HEK293T (cell line): ENCODE measurements at regions not wholly inside any gene's neighbourhood (a gene's known extent, or its start where the extent isn't known, plus 50 kb on each side); places are given as distances from the start of the nearest gene placed in this dataset.

Experiments used
- CTCF ChIA-PET: fragments of 350-600 bp; formaldehyde crosslinking; extraction: SDS; loops from one replicate; lab custom pipeline; 2021; ENCODE audit warnings: antibody characterized with exemption, inconsistent platforms; lab: Yijun Ruan, JAX
- POLR2A ChIA-PET: fragments of 350-600 bp; formaldehyde crosslinking; extraction: SDS; loops from one replicate; lab custom pipeline; 2020; ENCODE audit warnings: antibody characterized with exemption, inconsistent platforms; lab: Yijun Ruan, JAX
- DNase-seq: peaks from one replicate; pipeline ENCODE4 v3.0.0; 2012; ENCODE audit warnings: mixed read lengths; ENCODE audit errors: extremely low spot score
- ARNT ChIP-seq: fragments of 450-650 bp; IDR thresholded peaks from 2 replicates; pipeline ENCODE4 v1.6.1; 2017; ENCODE audit warnings: mild to moderate bottlenecking
- BHLHE40 ChIP-seq: fragments of 450-650 bp; IDR thresholded peaks from 2 replicates; pipeline ENCODE4 v1.6.1; 2016; ENCODE audit warnings: mild to moderate bottlenecking, moderate library complexity, borderline replicate concordance
- CTBP1 ChIP-seq: fragments of 450-650 bp; IDR thresholded peaks from 2 replicates; pipeline ENCODE4 v1.6.1; 2016; ENCODE audit warnings: borderline replicate concordance
- ELF4 ChIP-seq: fragments of 450-650 bp; IDR thresholded peaks from 2 replicates; pipeline ENCODE4 v1.6.1; 2017; ENCODE audit warnings: antibody characterized with exemption
- FOXA1 ChIP-seq: fragments of 450-650 bp; IDR thresholded peaks from 2 replicates; pipeline ENCODE4 v1.6.1; 2016; ENCODE audit warnings: mild to moderate bottlenecking
- FOXK2 ChIP-seq: fragments of 450-650 bp; IDR thresholded peaks from 2 replicates; pipeline ENCODE4 v1.6.1; 2016; ENCODE audit warnings: mild to moderate bottlenecking
- FOXM1 ChIP-seq: fragments of 450-650 bp; IDR thresholded peaks from 2 replicates; pipeline ENCODE4 v1.6.1; 2017; ENCODE audit warnings: mild to moderate bottlenecking, borderline replicate concordance
- HDGF ChIP-seq: fragments of 450-650 bp; IDR thresholded peaks from 2 replicates; pipeline ENCODE4 v1.6.1; 2017; ENCODE audit warnings: antibody characterized with exemption, borderline replicate concordance
- L3MBTL2 ChIP-seq: fragments of 450-650 bp; conservative IDR thresholded peaks from 2 replicates; pipeline ENCODE4 v1.6.1; 2016; ENCODE audit warnings: mild to moderate bottlenecking
- LEF1 ChIP-seq: fragments of 450-650 bp; IDR thresholded peaks from 2 replicates; pipeline ENCODE4 v1.6.1; 2017; ENCODE audit warnings: mild to moderate bottlenecking, borderline replicate concordance
- NFRKB ChIP-seq: fragments of 450-650 bp; IDR thresholded peaks from 2 replicates; pipeline ENCODE4 v1.6.1; 2016; ENCODE audit warnings: mild to moderate bottlenecking, moderate library complexity
- PKNOX1 ChIP-seq: fragments of 450-650 bp; IDR thresholded peaks from 2 replicates; pipeline ENCODE4 v1.6.1; 2016
- SP1 ChIP-seq: fragments of 450-650 bp; IDR thresholded peaks from 2 replicates; pipeline ENCODE4 v1.6.1; 2017
- SUZ12 ChIP-seq: fragments of 450-650 bp; IDR thresholded peaks from 2 replicates; pipeline ENCODE4 v1.6.1; 2016; ENCODE audit warnings: mild to moderate bottlenecking
- TARDBP ChIP-seq: fragments of 450-650 bp; IDR thresholded peaks from 2 replicates; pipeline ENCODE4 v1.6.1; 2016
- ZNF384 ChIP-seq: fragments of 450-650 bp; IDR thresholded peaks from 2 replicates; pipeline ENCODE4 v1.6.1; 2016

DNA sequence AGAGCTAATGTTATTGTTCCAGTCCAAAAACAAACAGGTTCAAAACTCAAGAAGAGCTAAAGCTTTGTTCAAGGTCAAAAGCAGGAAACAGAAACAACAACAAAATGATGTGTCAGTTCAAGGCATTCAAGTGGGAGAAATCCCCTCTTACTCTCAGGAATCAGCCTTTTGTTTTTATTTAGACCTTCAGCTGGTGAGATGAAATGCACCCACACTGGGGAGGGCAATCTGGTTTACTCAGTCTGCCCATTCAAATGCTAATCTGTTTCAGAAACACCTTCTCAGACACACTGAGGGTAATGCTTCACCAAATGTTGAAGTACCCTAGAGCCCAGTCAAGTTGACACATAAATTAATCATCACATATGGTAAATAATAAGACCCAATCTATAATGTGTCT lies 150.6 kb downstream of the TMX3 start:
- ChIA-PET POLR2A (no interaction called here), CTCF (interaction anchor here (0.6 kb wide), 1 partner anchor 1073 kb away, joined by 3 read pairs; no protein-coding TSS in a partner anchor)
- DNase-seq: no peak
- TF ChIP-seq FOXA1: no peak
- TF ChIP-seq SP1: no peak

GRCh38 chr18:68560128-68560527 lies 154.8 kb downstream of the TMX3 start:
- TF ChIP-seq ARNT (no peak), NFRKB (no peak), BHLHE40 (no peak), LEF1 (no peak), FOXK2 (no peak), HDGF (no peak), TARDBP (no peak)
- POLR2A ChIA-PET: no interaction called here
- DNase-seq: no peak
- CTCF ChIA-PET: no interaction called here

DNA sequence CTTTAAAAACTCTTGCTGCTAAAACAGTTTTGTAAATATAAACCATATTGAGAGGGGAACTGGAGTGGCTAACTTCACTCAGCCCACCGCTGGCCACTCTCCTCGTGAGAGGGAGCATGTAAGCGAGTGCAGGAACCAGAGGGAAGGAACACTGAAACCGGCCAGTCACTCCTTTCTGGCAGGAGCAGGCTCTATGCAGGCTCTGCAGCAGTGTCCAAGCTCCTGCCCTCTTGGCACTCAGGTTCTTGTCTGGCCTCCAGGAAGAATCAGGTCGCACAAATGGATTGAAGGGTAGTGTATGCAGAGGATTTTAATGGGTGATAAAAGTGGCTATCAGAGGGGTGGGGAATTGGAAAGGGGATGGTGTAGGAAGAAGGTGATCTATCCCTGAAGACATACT lies 157.7 kb downstream of the TMX3 start:
- TF ChIP-seq FOXA1 (no peak), SP1 (no peak), CTBP1 (no peak), FOXK2 (no peak), FOXM1 (no peak), ARNT (no peak), LEF1 (no peak)
- CTCF ChIA-PET: no interaction called here
- POLR2A ChIA-PET: no interaction called here

DNA sequence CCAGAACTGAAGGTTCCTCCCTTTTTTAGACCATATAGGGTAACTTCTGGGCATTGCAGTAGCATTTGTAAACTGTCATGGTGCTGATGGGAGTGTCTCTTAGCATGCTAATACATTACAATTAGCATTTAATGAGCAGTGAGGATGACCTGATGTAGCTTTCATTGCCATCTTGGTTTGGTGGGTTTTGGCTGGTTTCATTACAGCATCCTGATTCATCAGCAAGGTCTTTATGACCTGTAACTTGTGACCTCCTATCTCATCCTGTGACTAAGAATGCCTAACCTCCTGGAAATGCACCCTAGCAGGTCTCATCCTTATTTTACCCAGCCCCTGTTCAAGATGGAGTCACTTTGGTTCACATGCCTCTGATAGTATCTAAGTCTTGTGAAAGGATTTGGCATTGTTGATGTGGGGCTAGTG lies 159.0 kb downstream of the TMX3 start:
- TF ChIP-seq SUZ12 (no peak), LEF1 (no peak), FOXM1 (no peak), ZNF384 (no peak), FOXA1 (no peak), HDGF (no peak), ARNT (no peak), CTBP1 (no peak), ELF4 (no peak), BHLHE40 (no peak), L3MBTL2 (no peak), PKNOX1 (no peak), NFRKB (no peak), FOXK2 (no peak), TARDBP (no peak), SP1 (no peak)
- ChIA-PET POLR2A (no interaction called here), CTCF (no interaction called here)
- DNase-seq: no peak

More for the DNA sequence above, 157.7 kb downstream of the TMX3 start:
- DNase-seq: no peak

GRCh38 chr18:68548904-68549870 lies 165.7 kb downstream of the TMX3 start:
- POLR2A ChIA-PET: no interaction called here
- no peak for TF ChIP-seq PKNOX1
- TF ChIP-seq SUZ12: no peak
- TF ChIP-seq FOXM1: no peak
- no peak for TF ChIP-seq L3MBTL2
- TF ChIP-seq CTBP1: no peak
- TF ChIP-seq ELF4: no peak
- TF ChIP-seq BHLHE40: no peak
- TF ChIP-seq ARNT: no peak
- no peak for TF ChIP-seq SP1
- no peak for TF ChIP-seq HDGF
- no peak for TF ChIP-seq FOXA1
- no peak for TF ChIP-seq NFRKB
- TF ChIP-seq LEF1: no peak
- no peak for TF ChIP-seq ZNF384
- no peak for TF ChIP-seq FOXK2
- no peak for TF ChIP-seq TARDBP
- CTCF ChIA-PET: no interaction called here
- no peak for DNase-seq

DNA sequence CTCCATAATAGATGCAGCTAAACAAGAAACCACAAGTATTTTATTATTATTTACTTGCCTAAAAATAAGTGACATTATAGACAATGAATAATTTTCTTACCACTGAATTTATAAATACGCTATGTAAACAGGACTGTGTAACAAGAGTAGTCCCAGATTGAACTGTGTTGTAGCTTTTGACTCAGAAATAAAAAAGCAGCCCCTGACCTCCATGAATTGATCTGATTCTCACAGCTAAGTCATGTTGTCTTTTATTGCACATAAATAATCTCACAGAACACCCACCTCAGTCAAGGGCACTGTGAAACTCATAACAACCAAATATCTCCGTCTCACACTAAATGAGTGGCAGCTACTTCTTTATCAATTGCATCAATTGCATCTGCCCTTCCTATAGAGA lies 171.6 kb downstream of the TMX3 start:
- TF ChIP-seq SUZ12 (no peak), HDGF (no peak), TARDBP (no peak), ARNT (no peak), FOXA1 (no peak), ELF4 (no peak), CTBP1 (no peak), L3MBTL2 (no peak), NFRKB (no peak), FOXM1 (no peak), LEF1 (no peak), PKNOX1 (no peak), FOXK2 (no peak), ZNF384 (no peak), BHLHE40 (no peak), SP1 (no peak)
- CTCF ChIA-PET: no interaction called here
- POLR2A ChIA-PET: no interaction called here
- DNase-seq: no peak
